ENCODE measurements at regions not wholly inside any gene's neighbourhood (a gene's known extent, or its start where the extent isn't known, plus 50 kb on each side); places are given as distances from the start of the nearest gene placed in this dataset.
"Not testable (repeated sequence)": the region's sequence is repeated elsewhere in the genome, so short reads cannot be mapped to it uniquely, and the experiment has no call there.

DNA sequence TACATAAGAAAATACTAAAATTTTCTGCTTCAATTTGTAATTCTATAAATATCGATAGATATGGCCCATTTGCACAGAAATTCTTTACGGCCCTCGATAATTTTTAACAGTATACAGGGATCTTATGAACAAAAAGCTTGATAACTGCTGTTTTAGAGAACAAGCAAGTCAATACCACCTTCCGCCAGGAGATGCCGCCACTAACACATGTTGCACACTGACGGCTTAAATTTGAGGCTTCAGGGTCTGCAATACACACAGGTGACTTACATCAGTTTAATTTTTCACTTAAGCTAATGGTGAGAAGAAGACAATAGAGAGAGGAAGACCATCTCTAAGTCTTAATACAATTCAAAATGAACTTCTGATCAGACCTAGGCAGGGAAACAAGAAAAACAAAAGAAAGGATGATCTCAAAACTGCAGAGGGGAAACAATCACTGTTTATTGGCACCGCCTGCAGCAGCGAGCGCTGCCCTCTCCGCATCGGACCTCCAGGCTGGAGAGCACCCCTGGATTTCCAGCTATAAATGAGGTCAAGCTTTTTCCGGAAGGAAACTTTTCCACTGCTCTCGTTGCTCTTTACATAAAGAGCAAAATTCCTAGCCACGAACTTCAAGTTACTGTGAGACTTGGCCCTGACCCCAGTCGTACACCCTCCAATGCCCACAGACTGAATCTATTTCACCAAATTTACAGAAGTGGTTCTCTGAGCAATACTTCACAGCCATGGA lies 53.9 kb downstream of the OTOR start:
- peak; percentile 71 for DNase-seq

- no peak for DNase-seq
Observed at GRCh38 chr20:16802652-16802935, 54.4 kb downstream of the OTOR start.

GRCh38 chr20:16803965-16804792 lies 56.0 kb downstream of the OTOR start:
- DNase-seq: peak; percentile 83

DNA sequence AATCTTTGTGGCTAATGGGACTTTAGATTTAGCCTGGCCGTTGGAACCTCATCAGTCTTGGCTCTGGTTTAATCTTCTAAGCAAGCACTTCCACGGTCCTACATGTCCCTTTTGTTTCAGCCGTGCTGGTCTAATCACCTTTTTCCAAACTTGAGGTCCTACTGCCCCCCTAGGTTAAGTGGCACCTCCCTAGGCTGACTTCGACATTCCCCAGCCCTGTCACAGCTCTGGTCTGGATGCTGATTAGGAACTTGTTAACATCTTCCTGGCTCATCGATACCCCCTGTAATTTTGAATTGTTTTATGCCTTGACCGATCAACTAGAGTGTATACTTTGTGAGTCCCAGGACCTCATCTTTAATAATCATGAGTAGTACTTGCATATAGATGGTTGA lies 56.6 kb downstream of the OTOR start:
- no peak for DNase-seq

DNA sequence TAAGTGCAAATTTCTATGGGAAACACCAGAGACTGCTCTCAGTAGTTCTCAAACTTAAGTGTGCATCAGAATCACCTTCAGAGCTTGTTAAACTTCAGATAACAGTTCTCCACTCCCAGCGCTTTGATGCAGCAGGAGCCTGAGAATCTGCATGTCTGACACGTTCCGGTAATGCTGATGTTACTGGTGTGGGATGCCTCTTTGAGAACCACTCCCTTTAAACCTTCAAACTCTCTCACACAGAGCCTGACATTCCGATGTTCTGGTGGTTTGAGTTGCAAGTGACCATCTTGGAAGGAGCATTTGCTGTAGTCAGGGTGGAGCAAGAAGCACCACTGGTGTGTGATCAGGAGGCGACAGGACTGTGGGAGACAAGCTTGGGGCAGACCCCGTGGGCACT lies 57.9 kb downstream of the OTOR start:
- DNase-seq: no peak

GRCh38 chr20:16806886-16807285 lies 58.7 kb downstream of the OTOR start:
- no peak for DNase-seq

- DNase-seq: no peak
Observed at GRCh38 chr20:16808796-16809195, 60.6 kb downstream of the OTOR start.

GRCh38 chr20:16810216-16810615 lies 62.1 kb downstream of the OTOR start:
- no peak for DNase-seq

GRCh38 chr20:16816192-16816591 lies 68.0 kb downstream of the OTOR start:
- no peak for DNase-seq

GRCh38 chr20:16819483-16819882 lies 71.3 kb downstream of the OTOR start:
- DNase-seq: no peak

GRCh38 chr20:16821211-16822089 lies 73.3 kb downstream of the OTOR start:
- DNase-seq: no peak

GRCh38 chr20:16824664-16825063 lies 76.5 kb downstream of the OTOR start:
- DNase-seq: no peak

GRCh38 chr20:16828666-16829305 lies 80.6 kb downstream of the OTOR start:
- DNase-seq: no peak

DNA sequence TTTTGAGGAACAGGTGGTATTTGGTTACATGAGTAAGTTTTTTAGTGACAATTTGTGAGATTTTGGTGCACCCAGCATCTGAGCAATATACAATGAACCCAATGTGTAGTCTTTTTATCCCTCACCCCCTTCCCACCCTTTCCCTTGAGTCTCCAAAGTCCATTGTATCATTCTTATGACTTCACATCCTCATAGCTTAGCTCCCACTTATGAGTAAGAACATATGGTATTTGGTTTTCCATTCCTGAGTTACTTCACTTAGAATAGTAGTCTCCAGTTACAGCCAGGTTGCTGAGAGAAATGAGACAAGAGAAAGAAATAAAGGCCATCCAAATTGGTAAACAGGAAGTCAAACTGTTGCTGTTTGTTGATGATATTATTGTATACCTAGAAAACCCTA lies 87.5 kb downstream of the OTOR start:
- DNase-seq: not testable (repeated sequence)

GRCh38 chr20:16842486-16843120 lies 94.4 kb downstream of the OTOR start:
- DNase-seq: no peak

DNA sequence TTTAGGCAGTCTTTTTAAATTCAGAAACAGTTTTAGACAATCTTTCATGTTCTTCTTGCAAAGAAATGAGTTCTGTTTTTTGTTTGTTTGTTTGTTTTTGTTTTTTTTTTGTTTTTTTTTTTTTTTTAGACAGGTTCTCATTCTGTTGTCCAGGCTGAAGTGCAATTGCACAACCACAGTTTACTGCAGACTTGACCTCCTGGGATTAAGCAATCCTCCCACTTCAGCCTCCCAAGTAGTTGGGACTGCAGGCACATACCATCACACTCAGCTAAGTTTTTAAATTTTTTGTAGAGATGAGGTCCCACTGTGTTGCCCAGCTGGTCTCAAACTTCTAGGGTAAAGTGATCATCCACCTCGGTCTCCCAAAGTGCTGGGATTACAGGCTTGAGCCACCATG lies 96.2 kb downstream of the OTOR start:
- DNase-seq: no peak

DNA sequence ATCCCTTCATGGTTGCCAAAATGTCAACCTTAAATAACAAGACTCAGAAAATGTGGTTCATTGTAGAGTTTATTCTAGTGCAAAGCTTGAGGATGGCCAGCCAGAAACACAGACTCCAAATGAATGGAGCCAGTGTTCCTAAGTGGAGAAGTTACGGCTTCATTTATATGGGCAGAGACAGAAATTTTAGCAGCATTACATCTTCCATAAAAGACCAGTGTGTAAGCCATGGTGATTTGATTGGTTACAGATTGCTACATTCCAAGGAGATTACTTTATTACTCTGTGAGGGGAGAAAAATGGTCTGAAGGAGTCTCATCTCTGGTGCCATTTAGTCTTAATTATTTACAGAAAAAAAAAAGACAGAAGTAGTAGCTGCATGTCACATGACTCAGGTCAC lies 97.8 kb downstream of the OTOR start:
- DNase-seq: no peak

- no peak for DNase-seq
Observed at GRCh38 chr20:16848061-16848460, 99.9 kb downstream of the OTOR start.

DNA sequence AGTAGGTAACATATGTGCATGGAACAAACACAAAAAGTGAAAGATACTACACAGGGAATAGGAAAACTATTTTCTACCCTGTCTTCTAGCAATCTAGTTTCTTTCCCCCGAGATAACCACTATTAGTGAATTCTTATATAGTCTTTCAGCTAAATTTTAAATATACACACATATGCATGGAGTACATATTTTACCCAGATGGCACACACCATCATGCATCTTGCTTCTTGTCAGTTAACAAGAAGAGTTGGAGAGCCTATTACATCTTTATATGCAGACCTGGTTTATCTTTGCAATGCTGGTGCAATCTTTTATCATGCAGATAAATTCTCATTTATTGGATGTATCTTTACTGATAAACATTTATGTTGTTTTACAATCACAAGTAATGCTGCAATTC lies 100.4 kb downstream of the OTOR start:
- no peak for DNase-seq

DNA sequence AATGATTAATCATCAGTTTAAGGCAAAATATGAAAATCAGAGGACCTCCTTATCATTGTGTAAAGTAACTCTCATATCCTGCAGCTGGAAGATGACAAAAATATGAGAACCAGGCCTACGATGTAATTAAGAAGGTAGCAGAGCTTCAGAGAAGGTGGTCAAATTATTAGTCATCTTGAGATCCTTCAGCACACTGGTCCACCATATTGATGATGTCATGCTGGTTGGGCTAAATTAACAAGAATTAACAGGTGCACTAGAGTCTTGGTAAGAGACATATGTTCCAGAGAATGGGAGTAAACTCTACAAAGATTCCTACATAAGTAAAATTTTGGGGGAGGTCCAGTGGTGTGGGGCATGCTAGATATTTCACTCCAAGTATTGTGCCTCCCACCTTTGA lies 112.8 kb downstream of the OTOR start:
- DNase-seq: no peak

- no peak for DNase-seq
Observed at GRCh38 chr20:16861708-16862107, 113.5 kb downstream of the OTOR start.

GRCh38 chr20:16863303-16863702 lies 115.1 kb downstream of the OTOR start:
- no peak for DNase-seq

GRCh38 chr20:16864069-16864468 lies 115.9 kb downstream of the OTOR start:
- no peak for DNase-seq
